ENCODE measurements at regions not wholly inside any gene's neighbourhood (a gene's known extent, or its start where the extent isn't known, plus 50 kb on each side); places are given as distances from the start of the nearest gene placed in this dataset.

GRCh38 chr16:17831330-17831729 is 360.6 kb upstream of the XYLT1 start:
- TF ChIP-seq CTCF (IDR thresholded peaks at IDR 0.05) = no peak
- ATAC-seq (ENCODE audit: low FRiP score) = no peak
- DNase-seq (ENCODE audit: low spot score) = no peak

- TF ChIP-seq CTCF (IDR thresholded peaks at IDR 0.05) = no peak
- DNase-seq (ENCODE audit: low spot score) (no peak), ATAC-seq (ENCODE audit: low FRiP score) (no peak)
Measured at GRCh38 chr16:17830651-17831050, 359.9 kb upstream of the XYLT1 start.

- no peak for ATAC-seq (ENCODE audit: low FRiP score)
- TF ChIP-seq CTCF (IDR thresholded peaks at IDR 0.05) = no peak
- no peak for DNase-seq (ENCODE audit: low spot score)
Measured at GRCh38 chr16:17829811-17830210, 359.1 kb upstream of the XYLT1 start.

GRCh38 chr16:17828012-17828411 is 357.3 kb upstream of the XYLT1 start:
- no peak for TF ChIP-seq CTCF (IDR thresholded peaks at IDR 0.05)
- peak; percentile 54 for ATAC-seq (ENCODE audit: low FRiP score)
- DNase-seq (ENCODE audit: low spot score) = no peak

GRCh38 chr16:17827313-17827712 is 356.6 kb upstream of the XYLT1 start:
- TF ChIP-seq CTCF (IDR thresholded peaks at IDR 0.05) = no peak
- ATAC-seq (ENCODE audit: low FRiP score) (no peak), DNase-seq (ENCODE audit: low spot score) (no peak)

GRCh38 chr16:17817943-17818342 is 347.2 kb upstream of the XYLT1 start:
- TF ChIP-seq CTCF (IDR thresholded peaks at IDR 0.05) = no peak
- no peak for ATAC-seq (ENCODE audit: low FRiP score)
- DNase-seq (ENCODE audit: low spot score) = no peak

- DNase-seq (ENCODE audit: low spot score) = no peak
- ATAC-seq (ENCODE audit: low FRiP score) = peak; percentile 89
- no peak for TF ChIP-seq CTCF (IDR thresholded peaks at IDR 0.05)
Measured at GRCh38 chr16:17817260-17817659, 346.5 kb upstream of the XYLT1 start.
